CD4-positive, alpha-beta T cell (primary cell): ENCODE measurements at regions not wholly inside any gene's neighbourhood (a gene's known extent, or its start where the extent isn't known, plus 50 kb on each side); places are given as distances from the start of the nearest gene placed in this dataset.

Source experiments
- ATAC-seq: fragments of 200-7000 bp; cut with Tn5 transposase; one replicate; pipeline ENCODE4 v1.10.0; 2022; ENCODE audit warnings: mild to moderate bottlenecking; ENCODE audit not compliant: poor library complexity
- CTCF ChIA-PET: fragments of 350-600 bp; sonication (Branson Sonifier 250); formaldehyde crosslinking; loops from one replicate; lab custom pipeline; 2021; ENCODE audit warnings: antibody characterized with exemption, inconsistent platforms; lab: Charles Lee
- POLR2A ChIA-PET: fragments of 350-600 bp; sonication (Branson Sonifier 250); formaldehyde crosslinking; loops from one replicate; lab custom pipeline; 2021; ENCODE audit warnings: antibody characterized with exemption, inconsistent platforms; lab: Charles Lee
- DNase-seq, 14 experiments: peaks; one replicate each; pipeline ENCODE4 v3.0.0-alpha.2; 2013 to 2020; ENCODE audit warnings: mixed read lengths in 2 of 14
- H3K27ac ChIP-seq, 2 donors: one replicate each; pipeline versions ENCODE4 v1.5.1 to v1.7.0; 2013; ENCODE audit warnings: low read length in 2 of 2, low read depth in 1 of 2, mild to moderate bottlenecking in 1 of 2
- H3K27me3 ChIP-seq, 2 experiments: 1 replicate in 1 of 2; 2 replicates in 1 of 2; pipeline versions ENCODE4 v1.6.1 to v1.7.0; 2013; ENCODE audit warnings: low read length in 2 of 2, control low read depth in 1 of 2, mild to moderate bottlenecking in 1 of 2, moderate library complexity in 1 of 2; ENCODE audit not compliant: insufficient read depth in 2 of 2, control insufficient read depth in 1 of 2
- H3K36me3 ChIP-seq: one replicate; pipeline ENCODE4 v1.6.1; 2013; ENCODE audit warnings: low read length, control low read depth; ENCODE audit not compliant: insufficient read depth
- H3K4me1 ChIP-seq: one replicate; pipeline ENCODE4 v1.6.1; 2013; ENCODE audit warnings: low read length, control low read depth; ENCODE audit not compliant: insufficient read depth
- H3K4me3 ChIP-seq: one replicate; pipeline ENCODE4 v1.5.1; 2013; ENCODE audit warnings: mild to moderate bottlenecking, low read length, moderate library complexity
- H3K9me3 ChIP-seq, 2 experiments: 1 replicate in 1 of 2; 2 replicates in 1 of 2; pipeline versions ENCODE4 v1.6.1 to v1.7.0; 2013; ENCODE audit warnings: low read length in 2 of 2, mild to moderate bottlenecking in 2 of 2, control low read depth in 1 of 2, moderate library complexity in 1 of 2; ENCODE audit not compliant: control insufficient read depth in 1 of 2, insufficient read depth in 1 of 2
- H3K27ac Mint-ChIP-seq: one replicate; pipeline ENCODE4 v1.8.0; 2020; ENCODE audit warnings: mixed read lengths
- H3K27me3 Mint-ChIP-seq: one replicate; pipeline ENCODE4 v1.8.0; 2021; ENCODE audit warnings: mixed read lengths
- H3K36me3 Mint-ChIP-seq: one replicate; pipeline ENCODE4 v1.8.0; 2021; ENCODE audit warnings: low read depth, mixed read lengths
- H3K4me1 Mint-ChIP-seq: one replicate; pipeline ENCODE4 v1.8.0; 2021; ENCODE audit warnings: low read depth, mixed read lengths
- H3K4me3 Mint-ChIP-seq: one replicate; pipeline ENCODE4 v1.8.0; 2020; ENCODE audit warnings: mild to moderate bottlenecking, mixed read lengths
- H3K9me3 Mint-ChIP-seq: one replicate; pipeline ENCODE4 v1.8.0; 2020; ENCODE audit warnings: mixed read lengths
- intact Hi-C, 2 experiments: fragments of 100-400 bp; cut with DNase I in 1 of 2; cut with micrococcal nuclease in 1 of 2; formaldehyde crosslinking; loops; one replicate each; pipeline versions ENCODE4 v1.15.1 to v1.9.0; 2023 to 2025; cut with DNase I, micrococcal nuclease
- TF ChIP-seq, protein P1 (sequence below): fragments of 200-600 bp; IDR thresholded peaks from one replicate; pipeline ENCODE4 v1.8.0; 2022; ENCODE audit warnings: antibody characterized with exemption, mild to moderate bottlenecking

- H3K27me3 ChIP-seq: no peaks in the 10 kb centered on the region
- H3K4me1 ChIP-seq: no peaks in the 10 kb centered on the region
- no peak overlapping the region for H3K27ac ChIP-seq
- Mint-ChIP-seq H3K27ac (no peak overlapping the region), H3K36me3 (no peaks in the 10 kb centered on the region), H3K4me3 (no peak overlapping the region), H3K4me1 (no peaks in the 10 kb centered on the region), H3K9me3 (peaks cover 4% of the 10 kb centered on the region), H3K27me3 (no peaks in the 10 kb centered on the region)
- H3K4me3 ChIP-seq: no peak overlapping the region
- no peaks in the 10 kb centered on the region for H3K36me3 ChIP-seq
- ATAC-seq (no peak), DNase-seq (no peak)
- CTCF ChIA-PET: no interaction called here
- TF ChIP-seq, protein P1, sequence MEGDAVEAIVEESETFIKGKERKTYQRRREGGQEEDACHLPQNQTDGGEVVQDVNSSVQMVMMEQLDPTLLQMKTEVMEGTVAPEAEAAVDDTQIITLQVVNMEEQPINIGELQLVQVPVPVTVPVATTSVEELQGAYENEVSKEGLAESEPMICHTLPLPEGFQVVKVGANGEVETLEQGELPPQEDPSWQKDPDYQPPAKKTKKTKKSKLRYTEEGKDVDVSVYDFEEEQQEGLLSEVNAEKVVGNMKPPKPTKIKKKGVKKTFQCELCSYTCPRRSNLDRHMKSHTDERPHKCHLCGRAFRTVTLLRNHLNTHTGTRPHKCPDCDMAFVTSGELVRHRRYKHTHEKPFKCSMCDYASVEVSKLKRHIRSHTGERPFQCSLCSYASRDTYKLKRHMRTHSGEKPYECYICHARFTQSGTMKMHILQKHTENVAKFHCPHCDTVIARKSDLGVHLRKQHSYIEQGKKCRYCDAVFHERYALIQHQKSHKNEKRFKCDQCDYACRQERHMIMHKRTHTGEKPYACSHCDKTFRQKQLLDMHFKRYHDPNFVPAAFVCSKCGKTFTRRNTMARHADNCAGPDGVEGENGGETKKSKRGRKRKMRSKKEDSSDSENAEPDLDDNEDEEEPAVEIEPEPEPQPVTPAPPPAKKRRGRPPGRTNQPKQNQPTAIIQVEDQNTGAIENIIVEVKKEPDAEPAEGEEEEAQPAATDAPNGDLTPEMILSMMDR: no peak
- intact Hi-C loops: no loop called here
- no peaks in the 10 kb centered on the region for H3K9me3 ChIP-seq
- POLR2A ChIA-PET: no interaction called here
These were observed 581.5 kb downstream of the MMUT start for GRCh38 chr6:48881551-48881950.

DNA sequence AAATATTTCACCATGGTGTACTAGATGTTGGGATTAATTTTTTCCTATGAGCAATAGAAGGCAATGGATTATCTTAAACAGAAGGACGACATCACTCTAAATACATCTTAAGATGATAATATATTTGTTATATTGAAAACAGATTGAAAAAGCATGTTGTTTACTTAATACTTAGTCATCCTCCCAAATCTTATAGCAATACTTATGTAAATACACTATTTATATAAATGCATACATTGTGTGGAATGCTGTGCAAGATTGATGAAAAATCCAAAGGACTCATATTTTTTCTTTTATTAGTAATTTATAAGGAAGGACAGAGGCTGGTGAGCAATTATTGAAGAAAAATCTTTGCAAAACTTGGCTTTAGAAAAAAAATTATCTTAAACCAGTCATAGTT, 593.5 kb downstream of the MMUT start:
- Mint-ChIP-seq H3K9me3 (peaks cover 8% of the 10 kb centered on the region), H3K4me3 (no peak overlapping the region), H3K27ac (no peak overlapping the region), H3K27me3 (no peaks in the 10 kb centered on the region), H3K36me3 (no peaks in the 10 kb centered on the region), H3K4me1 (no peaks in the 10 kb centered on the region)
- Histone ChIP-seq H3K4me1 (no peaks in the 10 kb centered on the region), H3K36me3 (no peaks in the 10 kb centered on the region), H3K27me3 (no peaks in the 10 kb centered on the region), H3K4me3 (no peak overlapping the region), H3K9me3 (peaks cover 0 to 6% of the 10 kb centered on the region in 2 experiments), H3K27ac (no peak overlapping the region)
- TF ChIP-seq, protein P1: no peak
- DNase-seq: no peak
- intact Hi-C loops: no loop called here
- CTCF ChIA-PET: no interaction called here
- ATAC-seq: no peak
- POLR2A ChIA-PET: no interaction called here

GRCh38 chr6:48866682-48867081, 596.4 kb downstream of the MMUT start:
- H3K4me3 ChIP-seq: no peak overlapping the region
- CTCF ChIA-PET: no interaction called here
- H3K27ac ChIP-seq: no peak overlapping the region
- Mint-ChIP-seq H3K27me3 (no peaks in the 10 kb centered on the region), H3K27ac (no peak overlapping the region), H3K9me3 (peaks cover 8% of the 10 kb centered on the region), H3K4me3 (no peak overlapping the region), H3K36me3 (no peaks in the 10 kb centered on the region), H3K4me1 (no peaks in the 10 kb centered on the region)
- no peak for ATAC-seq
- no peak for DNase-seq
- TF ChIP-seq, protein P1: no peak
- H3K36me3 ChIP-seq: no peaks in the 10 kb centered on the region
- intact Hi-C loops: no loop called here
- POLR2A ChIA-PET: no interaction called here
- H3K9me3 ChIP-seq: peaks cover 0 to 7% of the 10 kb centered on the region in 2 experiments
- H3K27me3 ChIP-seq: no peaks in the 10 kb centered on the region
- no peaks in the 10 kb centered on the region for H3K4me1 ChIP-seq
